Lower leg skin (tissue), 3 donors: ENCODE measurements at regions not wholly inside any gene's neighbourhood (a gene's known extent, or its start where the extent isn't known, plus 50 kb on each side); places are given as distances from the start of the nearest gene placed in this dataset.
"Not testable (repeated sequence)": the region's sequence is repeated elsewhere in the genome, so short reads cannot be mapped to it uniquely, and the experiment has no call there.

Source experiments
- CTCF ChIP-seq, 3 donors: fragments of 450-650 bp; IDR thresholded peaks; one replicate each; pipeline ENCODE4 v1.5.1; 2016; ENCODE audit warnings: antibody characterized with exemption in 3 of 3, mild to moderate bottlenecking in 3 of 3, moderate library complexity in 2 of 3
- POLR2A ChIP-seq, 2 donors: fragments of 450-650 bp; IDR thresholded peaks; one replicate each; pipeline ENCODE4 v1.6.1; 2016 to 2017; ENCODE audit warnings: antibody characterized with exemption in 2 of 2, mild to moderate bottlenecking in 1 of 2, moderate library complexity in 1 of 2

- not testable (repeated sequence) for TF ChIP-seq CTCF, POLR2A (IDR thresholded peaks at IDR 0.05)
These were observed 592.8 kb upstream of the PRR20A start for GRCh38 chr13:56547921-56548320.
